Kidney epithelial cell (primary cell): ENCODE measurements at regions not wholly inside any gene's neighbourhood (a gene's known extent, or its start where the extent isn't known, plus 50 kb on each side); places are given as distances from the start of the nearest gene placed in this dataset.

ENCODE experiments used
- DNase-seq: peaks from one replicate; pipeline ENCODE4 v3.0.0-alpha.2; 2010; ENCODE audit warnings: low read depth
- H3K27me3 ChIP-seq: 2 replicates; pipeline ENCODE4 v1.6.0; 2011; ENCODE audit warnings: low read length; ENCODE audit not compliant: control insufficient read depth, insufficient read depth
- H3K36me3 ChIP-seq: 2 replicates; pipeline ENCODE4 v1.5.1; 2011; ENCODE audit warnings: low read length; ENCODE audit not compliant: control insufficient read depth, insufficient read depth
- H3K4me3 ChIP-seq: 2 replicates; pipeline ENCODE4 v1.5.1; 2011; ENCODE audit warnings: low read depth, mild to moderate bottlenecking, control low read depth, low read length
- TF ChIP-seq, protein P1 (sequence below): IDR thresholded peaks from 2 replicates; pipeline ENCODE4 v1.5.1; 2011; ENCODE audit warnings: mild to moderate bottlenecking, moderate library complexity, low read length, control low read depth, inconsistent platforms; ENCODE audit not compliant: insufficient read depth, poor library complexity, severe bottlenecking

DNA sequence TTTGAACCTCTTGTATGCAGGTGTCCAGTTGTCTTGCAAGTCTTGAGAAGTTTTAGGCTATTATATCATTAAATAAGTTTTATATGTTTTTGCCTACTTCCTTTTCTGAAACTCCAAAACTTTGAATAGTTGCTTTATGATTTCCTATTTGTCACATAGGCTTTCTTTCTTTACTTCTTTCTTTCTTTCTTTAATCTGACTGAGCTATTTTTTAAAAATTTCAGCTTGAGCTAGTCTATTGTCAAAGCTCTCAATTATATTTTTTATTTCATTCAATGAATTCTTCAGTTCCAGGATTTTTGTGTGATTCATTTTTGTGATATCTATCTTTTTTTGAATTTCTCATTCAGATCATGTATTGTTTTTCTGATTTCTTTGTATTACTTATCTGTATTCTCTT is 102.1 kb upstream of the TMEM178A start:
- Histone ChIP-seq H3K27me3 (no peaks in the 10 kb centered on the region), H3K36me3 (no peaks in the 10 kb centered on the region)

DNA sequence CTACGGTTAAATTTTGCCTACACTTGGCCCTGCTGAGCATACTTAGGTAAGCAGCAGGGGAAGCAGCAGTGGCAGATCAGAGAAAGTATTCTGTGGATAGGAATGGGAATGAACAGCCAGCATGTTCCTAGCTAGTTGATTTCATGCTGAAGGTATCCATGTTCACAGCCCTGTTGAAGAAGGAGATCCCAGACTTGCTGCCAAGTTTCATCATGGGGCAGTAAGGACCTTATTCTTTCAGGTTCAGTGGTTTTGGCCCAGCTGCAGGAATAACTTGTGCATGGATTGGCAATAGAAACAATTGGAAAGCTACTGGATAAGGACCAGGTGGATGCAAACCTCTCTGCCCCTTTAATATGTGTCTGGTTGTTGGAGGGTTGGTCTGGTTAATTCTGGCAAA is 98.2 kb upstream of the TMEM178A start:
- no peak for DNase-seq
- no peak overlapping the region for H3K4me3 ChIP-seq

More for the DNA sequence above, 102.1 kb upstream of the TMEM178A start:
- H3K4me3 ChIP-seq: no peak overlapping the region
- TF ChIP-seq, protein P1, sequence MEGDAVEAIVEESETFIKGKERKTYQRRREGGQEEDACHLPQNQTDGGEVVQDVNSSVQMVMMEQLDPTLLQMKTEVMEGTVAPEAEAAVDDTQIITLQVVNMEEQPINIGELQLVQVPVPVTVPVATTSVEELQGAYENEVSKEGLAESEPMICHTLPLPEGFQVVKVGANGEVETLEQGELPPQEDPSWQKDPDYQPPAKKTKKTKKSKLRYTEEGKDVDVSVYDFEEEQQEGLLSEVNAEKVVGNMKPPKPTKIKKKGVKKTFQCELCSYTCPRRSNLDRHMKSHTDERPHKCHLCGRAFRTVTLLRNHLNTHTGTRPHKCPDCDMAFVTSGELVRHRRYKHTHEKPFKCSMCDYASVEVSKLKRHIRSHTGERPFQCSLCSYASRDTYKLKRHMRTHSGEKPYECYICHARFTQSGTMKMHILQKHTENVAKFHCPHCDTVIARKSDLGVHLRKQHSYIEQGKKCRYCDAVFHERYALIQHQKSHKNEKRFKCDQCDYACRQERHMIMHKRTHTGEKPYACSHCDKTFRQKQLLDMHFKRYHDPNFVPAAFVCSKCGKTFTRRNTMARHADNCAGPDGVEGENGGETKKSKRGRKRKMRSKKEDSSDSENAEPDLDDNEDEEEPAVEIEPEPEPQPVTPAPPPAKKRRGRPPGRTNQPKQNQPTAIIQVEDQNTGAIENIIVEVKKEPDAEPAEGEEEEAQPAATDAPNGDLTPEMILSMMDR: no peak
- no peak for DNase-seq

DNA sequence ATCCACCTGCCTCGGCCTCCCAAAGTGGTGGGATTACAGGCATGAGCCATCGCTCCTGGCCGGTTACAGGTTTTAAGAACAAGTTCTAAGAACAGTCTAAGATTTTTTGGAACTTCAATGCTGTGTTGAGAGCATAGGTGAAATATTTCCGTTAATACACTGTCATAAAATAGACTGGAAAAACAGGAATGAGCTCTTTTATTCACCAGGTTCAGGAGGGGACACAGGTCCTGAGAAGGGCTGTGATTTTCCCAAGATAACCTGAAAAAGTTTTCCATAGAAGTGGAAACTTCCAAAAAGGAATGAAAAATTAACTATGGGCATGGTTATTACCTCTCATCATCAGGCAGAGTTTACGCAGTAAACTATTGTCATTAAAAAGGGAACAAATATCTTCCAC is 97.6 kb upstream of the TMEM178A start:
- Histone ChIP-seq H3K36me3 (no peaks in the 10 kb centered on the region), H3K4me3 (no peak overlapping the region), H3K27me3 (no peaks in the 10 kb centered on the region)
- DNase-seq: no peak
- TF ChIP-seq, protein P1: no peak

More for the DNA sequence above, 98.2 kb upstream of the TMEM178A start:
- Histone ChIP-seq H3K27me3 (no peaks in the 10 kb centered on the region), H3K36me3 (no peaks in the 10 kb centered on the region)
- TF ChIP-seq, protein P1: no peak

DNA sequence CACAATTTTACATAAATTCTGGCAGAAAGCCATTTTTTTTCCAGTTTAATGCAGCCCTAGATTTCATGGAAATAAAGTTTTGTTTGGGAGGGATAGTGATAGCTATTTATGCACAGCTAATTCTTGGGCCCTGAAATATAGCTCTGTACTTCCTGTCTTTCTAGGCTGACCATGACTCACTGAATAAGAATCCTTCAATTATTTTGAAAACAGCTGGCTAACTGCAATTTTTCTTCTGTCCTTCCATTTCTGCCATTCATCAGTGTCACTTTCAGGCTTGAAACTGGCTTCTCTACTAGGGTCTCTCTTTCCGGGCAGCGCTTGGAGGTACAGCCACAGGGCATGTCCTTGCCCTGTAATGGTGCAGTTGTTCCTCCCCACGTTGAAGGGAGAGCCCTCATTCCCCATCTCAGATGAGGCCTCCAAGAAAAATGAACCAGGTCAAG is 97.1 kb upstream of the TMEM178A start:
- H3K27me3 ChIP-seq: no peaks in the 10 kb centered on the region
- TF ChIP-seq, protein P1: no peak
- peak; percentile 50 for DNase-seq
- H3K4me3 ChIP-seq: no peak overlapping the region
- H3K36me3 ChIP-seq: no peaks in the 10 kb centered on the region

DNA sequence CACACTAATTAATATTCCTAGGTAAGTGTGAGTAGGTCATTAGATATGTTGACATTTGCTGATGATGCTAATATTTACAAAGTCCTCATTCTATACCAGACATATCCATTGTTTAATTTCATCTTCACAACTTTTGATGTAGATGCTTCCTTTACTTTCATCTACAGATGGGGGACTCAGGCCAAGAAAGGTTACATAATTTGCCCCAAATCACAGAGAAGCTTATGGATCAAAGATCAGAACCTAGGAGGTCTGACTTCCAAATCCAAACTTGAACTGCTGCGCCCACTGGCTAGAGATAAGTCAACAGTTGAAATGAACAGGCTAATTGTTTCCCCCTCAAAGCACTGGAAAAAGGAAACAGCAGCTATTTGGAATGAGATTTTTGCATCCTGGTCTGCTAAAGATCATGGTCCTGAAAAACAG is 95.6 kb upstream of the TMEM178A start:
- Histone ChIP-seq H3K27me3 (no peaks in the 10 kb centered on the region), H3K4me3 (no peak overlapping the region), H3K36me3 (no peaks in the 10 kb centered on the region)
- DNase-seq: no peak
- TF ChIP-seq, protein P1: no peak

DNA sequence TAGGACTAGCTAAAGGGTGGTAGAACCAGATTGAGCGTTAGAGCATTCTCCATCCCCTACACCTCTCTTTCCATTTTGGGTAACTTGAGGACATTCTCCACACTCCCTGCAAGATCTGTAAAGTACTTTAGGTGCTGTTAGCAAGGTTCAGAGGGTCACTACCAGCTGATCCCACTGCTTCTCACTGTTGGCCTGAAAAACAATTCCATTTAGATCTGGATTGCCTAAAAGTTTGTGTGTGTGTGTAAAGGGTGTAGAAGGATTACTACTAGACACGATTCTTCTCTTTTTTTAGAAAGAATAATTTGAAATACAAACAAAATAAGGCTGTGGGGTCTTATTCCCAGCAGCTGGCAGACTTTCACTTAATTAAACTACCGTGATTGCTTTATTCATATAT is 95.1 kb upstream of the TMEM178A start:
- TF ChIP-seq, protein P1: no peak
- Histone ChIP-seq H3K4me3 (no peak overlapping the region), H3K36me3 (no peaks in the 10 kb centered on the region), H3K27me3 (no peaks in the 10 kb centered on the region)
- DNase-seq: no peak
